ENCODE measurements at regions not wholly inside any gene's neighbourhood (a gene's known extent, or its start where the extent isn't known, plus 50 kb on each side); places are given as distances from the start of the nearest gene placed in this dataset.
"Not testable (repeated sequence)": the region's sequence is repeated elsewhere in the genome, so short reads cannot be mapped to it uniquely, and the experiment has no call there.

DNA sequence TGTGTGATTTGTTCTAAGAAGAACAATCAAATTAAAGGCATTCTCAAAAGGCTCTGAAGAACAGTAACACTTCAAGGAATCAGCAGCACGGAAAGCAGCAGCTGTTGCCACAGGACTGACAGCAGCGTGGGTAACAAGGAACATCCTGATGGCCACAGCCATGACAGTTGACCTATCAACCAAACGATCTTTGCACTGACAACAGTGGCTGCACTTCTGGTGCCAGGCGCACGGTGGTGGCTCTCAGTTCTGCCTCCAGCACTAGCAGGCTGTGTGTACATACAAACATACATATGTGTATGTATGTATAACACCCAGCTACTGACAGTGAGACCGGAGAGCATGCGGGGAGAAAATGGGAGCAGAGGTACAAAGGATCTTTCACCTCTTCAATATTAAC, 114.1 kb downstream of the ZFAND4 start:
- TF ChIP-seq, protein P1, sequence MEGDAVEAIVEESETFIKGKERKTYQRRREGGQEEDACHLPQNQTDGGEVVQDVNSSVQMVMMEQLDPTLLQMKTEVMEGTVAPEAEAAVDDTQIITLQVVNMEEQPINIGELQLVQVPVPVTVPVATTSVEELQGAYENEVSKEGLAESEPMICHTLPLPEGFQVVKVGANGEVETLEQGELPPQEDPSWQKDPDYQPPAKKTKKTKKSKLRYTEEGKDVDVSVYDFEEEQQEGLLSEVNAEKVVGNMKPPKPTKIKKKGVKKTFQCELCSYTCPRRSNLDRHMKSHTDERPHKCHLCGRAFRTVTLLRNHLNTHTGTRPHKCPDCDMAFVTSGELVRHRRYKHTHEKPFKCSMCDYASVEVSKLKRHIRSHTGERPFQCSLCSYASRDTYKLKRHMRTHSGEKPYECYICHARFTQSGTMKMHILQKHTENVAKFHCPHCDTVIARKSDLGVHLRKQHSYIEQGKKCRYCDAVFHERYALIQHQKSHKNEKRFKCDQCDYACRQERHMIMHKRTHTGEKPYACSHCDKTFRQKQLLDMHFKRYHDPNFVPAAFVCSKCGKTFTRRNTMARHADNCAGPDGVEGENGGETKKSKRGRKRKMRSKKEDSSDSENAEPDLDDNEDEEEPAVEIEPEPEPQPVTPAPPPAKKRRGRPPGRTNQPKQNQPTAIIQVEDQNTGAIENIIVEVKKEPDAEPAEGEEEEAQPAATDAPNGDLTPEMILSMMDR (IDR thresholded peaks at IDR 0.05; ENCODE audit: low read length) = no peak
- TF ChIP-seq EZH2 (IDR thresholded peaks at IDR 0.05; ENCODE audit: borderline replicate concordance, low read length) = no peak
- no peak overlapping the region for H3K9ac ChIP-seq (ENCODE audit: low read length)
- H3K27me3 ChIP-seq (ENCODE audit: insufficient read depth, low read length) = no peaks in the 10 kb centered on the region
- peak overlapping the region; percentile 63 for H3K27ac ChIP-seq (ENCODE audit: low read depth, low read length, poor library complexity, severe bottlenecking)
- peaks cover 4% of the 10 kb centered on the region for H3K79me2 ChIP-seq (ENCODE audit: insufficient read depth, low read length)
- peaks cover 7% of the 10 kb centered on the region; the same call in 1 of the 2 replicates for H3K36me3 ChIP-seq (ENCODE audit: insufficient read depth, low read length)
- no peaks in the 10 kb centered on the region for H3F3A ChIP-seq (ENCODE audit: insufficient read depth, low read length)
- H4K20me1 ChIP-seq (ENCODE audit: insufficient read depth, low read length) = no peaks in the 10 kb centered on the region
- no peak overlapping the region for H2AFZ ChIP-seq (ENCODE audit: low read length)
- H3K9me3 ChIP-seq (ENCODE audit: low read length) = no peaks in the 10 kb centered on the region
- H3K9me2 ChIP-seq (ENCODE audit: low read depth, low read length) = no peaks in the 10 kb centered on the region
- no peak overlapping the region for H3K4me3 ChIP-seq (ENCODE audit: low read depth, low read length, poor library complexity, severe bottlenecking)
- H3K4me1 ChIP-seq (ENCODE audit: insufficient read depth, low read length, severe bottlenecking) = peaks cover 22% of the 10 kb centered on the region
- no peak overlapping the region; the same call in 1 of the 2 replicates for H3K4me2 ChIP-seq (ENCODE audit: low read length)

DNA sequence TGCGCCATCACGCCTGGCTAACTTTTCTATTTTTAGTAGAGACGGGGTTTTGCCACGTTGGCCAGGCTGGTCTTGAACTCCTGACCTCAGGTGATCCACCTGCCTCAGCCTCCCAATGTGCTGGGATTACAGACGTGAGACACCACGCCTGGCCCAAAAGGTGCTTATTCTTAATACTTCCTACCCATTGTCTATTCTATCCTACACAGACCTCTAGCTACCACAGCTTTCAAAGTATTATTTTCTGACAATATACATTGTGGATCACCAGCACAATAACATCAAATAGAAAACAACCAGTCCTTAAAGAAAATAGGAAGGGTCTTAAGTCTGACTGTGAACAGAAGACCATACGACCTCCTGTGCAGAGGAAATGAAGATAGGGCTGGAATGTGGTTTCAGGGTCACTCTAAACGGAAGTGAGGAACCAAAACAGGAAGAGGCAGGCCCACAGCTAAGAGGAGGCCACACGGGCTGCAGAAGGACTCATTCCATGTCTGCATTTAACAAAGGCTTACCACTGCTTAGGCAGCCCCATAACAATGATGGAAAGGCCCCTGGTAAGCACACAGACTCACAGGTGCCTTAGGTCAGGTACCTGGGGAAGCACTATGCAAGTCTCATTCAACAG, 115.2 kb downstream of the ZFAND4 start:
- Histone ChIP-seq H3K9ac (ENCODE audit: low read length) (no peak overlapping the region), H3K9me2 (ENCODE audit: low read depth, low read length) (no peaks in the 10 kb centered on the region), H3K4me1 (ENCODE audit: insufficient read depth, low read length, severe bottlenecking) (peaks cover 22% of the 10 kb centered on the region), H4K20me1 (ENCODE audit: insufficient read depth, low read length) (no peaks in the 10 kb centered on the region), H2AFZ (ENCODE audit: low read length) (no peak overlapping the region), H3K36me3 (ENCODE audit: insufficient read depth, low read length) (peaks cover 7% of the 10 kb centered on the region; the same call in 1 of the 2 replicates), H3K9me3 (ENCODE audit: low read length) (no peaks in the 10 kb centered on the region), H3F3A (ENCODE audit: insufficient read depth, low read length) (no peaks in the 10 kb centered on the region), H3K79me2 (ENCODE audit: insufficient read depth, low read length) (no peaks in the 10 kb centered on the region), H3K27ac (ENCODE audit: low read depth, low read length, poor library complexity, severe bottlenecking) (peak overlapping the region; percentile 63), H3K4me3 (ENCODE audit: low read depth, low read length, poor library complexity, severe bottlenecking) (peak overlapping the region; percentile 30), H3K4me2 (ENCODE audit: low read length) (peak overlapping the region; percentile 44; the same call in 1 of the 2 replicates), H3K27me3 (ENCODE audit: insufficient read depth, low read length) (no peaks in the 10 kb centered on the region)
- TF ChIP-seq, protein P1 (IDR thresholded peaks at IDR 0.05; ENCODE audit: low read length) = no peak
- TF ChIP-seq EZH2 (IDR thresholded peaks at IDR 0.05; ENCODE audit: borderline replicate concordance, low read length) = no peak

DNA sequence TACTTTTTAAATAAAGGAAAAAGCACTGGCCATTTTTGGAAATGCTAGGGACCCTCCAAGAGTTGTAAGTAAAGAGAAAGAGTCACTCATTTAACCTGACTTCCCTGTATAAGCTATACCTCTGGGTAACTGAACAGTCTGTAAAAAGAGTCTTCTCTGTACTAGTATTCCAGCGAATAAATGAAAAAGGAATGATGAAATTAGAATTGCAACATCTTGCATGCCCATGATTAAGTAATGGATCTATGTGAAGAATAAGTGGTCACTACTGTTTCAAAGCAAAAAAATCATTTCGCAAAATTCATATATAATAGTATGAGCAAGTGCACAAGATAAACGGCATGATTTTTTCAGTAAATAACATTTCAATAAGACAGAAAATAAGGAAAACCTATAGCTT, 116.8 kb downstream of the ZFAND4 start:
- no peak overlapping the region for H3K27ac ChIP-seq (ENCODE audit: low read depth, low read length, poor library complexity, severe bottlenecking)
- no peaks in the 10 kb centered on the region for H3K9me3 ChIP-seq (ENCODE audit: low read length)
- no peaks in the 10 kb centered on the region for H4K20me1 ChIP-seq (ENCODE audit: insufficient read depth, low read length)
- H3K27me3 ChIP-seq (ENCODE audit: insufficient read depth, low read length) = no peaks in the 10 kb centered on the region
- H3K4me2 ChIP-seq (ENCODE audit: low read length) = no peak overlapping the region
- H3K36me3 ChIP-seq (ENCODE audit: insufficient read depth, low read length) = peaks cover 7% of the 10 kb centered on the region; the same call in 1 of the 2 replicates
- TF ChIP-seq EZH2 (IDR thresholded peaks at IDR 0.05; ENCODE audit: borderline replicate concordance, low read length) = no peak
- TF ChIP-seq, protein P1 (IDR thresholded peaks at IDR 0.05; ENCODE audit: low read length) = no peak
- no peaks in the 10 kb centered on the region for H3K79me2 ChIP-seq (ENCODE audit: insufficient read depth, low read length)
- peaks cover 22% of the 10 kb centered on the region for H3K4me1 ChIP-seq (ENCODE audit: insufficient read depth, low read length, severe bottlenecking)
- no peaks in the 10 kb centered on the region for H3K9me2 ChIP-seq (ENCODE audit: low read depth, low read length)
- H3K4me3 ChIP-seq (ENCODE audit: low read depth, low read length, poor library complexity, severe bottlenecking) = no peak overlapping the region
- no peaks in the 10 kb centered on the region for H3F3A ChIP-seq (ENCODE audit: insufficient read depth, low read length)
- H2AFZ ChIP-seq (ENCODE audit: low read length) = no peak overlapping the region
- no peak overlapping the region for H3K9ac ChIP-seq (ENCODE audit: low read length)

DNA sequence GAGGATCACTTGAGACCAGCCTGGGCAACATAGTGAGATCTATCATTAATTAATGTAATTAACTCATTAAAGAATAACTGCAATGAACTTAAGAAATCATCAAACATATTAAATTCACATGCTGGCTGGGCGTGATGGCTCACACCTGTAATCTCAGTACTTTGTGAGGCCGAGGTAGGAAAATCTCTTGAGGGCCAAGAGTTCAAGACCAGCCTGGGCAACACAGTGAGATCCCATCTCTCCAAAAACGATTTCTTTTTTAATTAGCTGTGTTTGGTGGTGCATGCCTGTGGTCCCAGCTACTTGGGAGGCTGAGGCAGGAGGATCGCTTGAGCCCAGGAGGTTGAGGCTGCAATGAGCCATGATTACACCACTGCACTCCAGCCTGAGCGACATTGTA, 117.2 kb downstream of the ZFAND4 start:
- H3K4me1 ChIP-seq (ENCODE audit: insufficient read depth, low read length, severe bottlenecking) = peaks cover 22% of the 10 kb centered on the region
- H3K79me2 ChIP-seq (ENCODE audit: insufficient read depth, low read length); H3K9ac ChIP-seq (ENCODE audit: low read length); H4K20me1 ChIP-seq (ENCODE audit: insufficient read depth, low read length); H3K9me3 ChIP-seq (ENCODE audit: low read length); H3K36me3 ChIP-seq (ENCODE audit: insufficient read depth, low read length); H3F3A ChIP-seq (ENCODE audit: insufficient read depth, low read length); H3K9me2 ChIP-seq (ENCODE audit: low read depth, low read length); H2AFZ ChIP-seq (ENCODE audit: low read length); H3K4me2 ChIP-seq (ENCODE audit: low read length); H3K27me3 ChIP-seq (ENCODE audit: insufficient read depth, low read length); H3K4me3 ChIP-seq (ENCODE audit: low read depth, low read length, poor library complexity, severe bottlenecking); H3K27ac ChIP-seq (ENCODE audit: low read depth, low read length, poor library complexity, severe bottlenecking): not testable (repeated sequence)
